SIG-M5 treated with dmso at 0.1 percent for 504 hours (cell line): ENCODE measurements at regions not wholly inside any gene's neighbourhood (a gene's known extent, or its start where the extent isn't known, plus 50 kb on each side); places are given as distances from the start of the nearest gene placed in this dataset.
A peak's percentile ranks its signal among the peaks of the same experiment; 100 is the strongest.
"Not testable (repeated sequence)": the region's sequence is repeated elsewhere in the genome, so short reads cannot be mapped to it uniquely, and the experiment has no call there.

Source experiments
- DNase-seq: peaks from one replicate; lab custom pipeline; 2025; ENCODE audit not compliant: unreplicated experiment; lab: John Stamatoyannopoulos, UW

GRCh38 chr2:48043131-48043700 lies 136.9 kb upstream of the FBXO11 start:
- no peak for DNase-seq

DNA sequence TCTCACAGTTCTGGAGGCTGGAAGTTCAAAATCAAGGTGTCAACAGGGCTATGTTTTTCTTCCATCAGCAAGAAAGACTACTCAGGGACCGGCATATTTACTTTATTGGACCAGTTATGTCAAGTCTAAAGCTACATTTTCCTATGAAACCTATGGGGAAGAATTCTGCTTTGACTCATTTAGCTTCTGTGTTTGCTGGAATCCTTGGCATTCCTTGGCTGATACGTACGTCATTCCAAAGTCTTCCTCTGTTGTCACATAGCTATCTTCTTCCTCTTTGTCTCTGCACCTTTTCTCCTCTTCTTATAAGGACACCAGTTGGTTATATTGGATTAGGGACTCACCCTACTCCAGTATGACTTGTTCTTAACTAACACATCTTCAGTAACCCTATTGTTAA lies 137.4 kb upstream of the FBXO11 start:
- DNase-seq: no peak

- peak; percentile 37 for DNase-seq
These were observed 139.3 kb upstream of the FBXO11 start for GRCh38 chr2:48045613-48046012.

- DNase-seq: no peak
These were observed 142.3 kb upstream of the FBXO11 start for GRCh38 chr2:48048476-48049171.

DNA sequence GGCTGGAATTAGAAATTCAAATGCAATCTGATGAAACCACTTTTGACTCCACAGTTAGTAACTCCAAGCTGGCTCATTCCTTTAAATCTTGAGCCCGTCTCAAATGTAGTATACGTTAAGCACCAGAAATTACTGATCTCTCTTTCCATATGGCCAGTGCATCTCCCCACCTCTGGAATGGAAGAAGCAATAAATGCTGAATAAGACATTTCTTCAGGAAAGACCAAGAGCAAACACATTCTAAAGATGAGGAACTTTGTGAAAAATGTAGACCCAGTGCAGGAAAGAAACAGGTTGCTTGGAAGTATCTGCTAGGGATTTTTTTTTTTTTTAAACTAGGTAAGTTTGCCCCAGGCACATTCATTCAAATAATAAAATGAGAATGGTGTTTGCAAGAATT lies 143.1 kb upstream of the FBXO11 start:
- DNase-seq: no peak

DNA sequence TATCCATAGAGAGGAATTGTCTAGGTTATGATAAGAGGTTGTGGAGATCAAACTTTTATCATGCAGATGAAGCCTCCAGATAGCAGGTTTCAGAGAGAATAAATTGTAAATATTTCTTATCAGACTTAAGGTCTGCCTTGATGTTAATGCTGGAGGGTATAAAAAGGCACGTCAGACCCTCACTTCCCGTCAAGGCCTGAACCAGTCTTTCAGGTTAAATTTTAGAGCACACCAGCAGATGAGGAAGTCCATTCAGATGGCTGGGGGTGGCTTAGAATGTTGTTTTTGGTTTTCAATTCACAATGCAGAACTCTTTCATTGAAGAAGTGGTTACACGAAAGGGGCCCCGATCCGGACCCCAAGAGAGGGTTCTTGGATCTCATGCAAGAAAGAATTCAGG lies 144.4 kb upstream of the FBXO11 start:
- no peak for DNase-seq

- DNase-seq: no peak
These were observed 153.7 kb upstream of the FBXO11 start for GRCh38 chr2:48059975-48060374.

DNA sequence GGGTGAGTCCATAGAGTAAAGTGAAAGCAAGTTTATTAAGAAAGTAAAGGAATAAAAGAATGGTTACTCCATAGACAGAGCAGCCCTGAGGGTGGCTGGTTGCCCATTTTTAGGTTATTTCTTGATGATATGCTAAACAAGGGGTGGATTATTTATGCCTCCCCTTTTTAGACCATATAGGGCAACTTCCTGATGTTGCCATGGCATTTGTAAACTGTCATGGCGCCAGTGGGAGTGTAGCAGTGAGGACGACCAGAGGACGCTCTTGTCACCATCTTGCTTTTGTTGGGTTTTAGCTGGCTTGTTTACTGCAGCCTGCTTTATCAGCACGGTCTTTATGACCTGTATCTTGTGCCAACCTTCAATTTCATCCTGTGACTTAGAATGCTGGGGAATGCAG lies 155.4 kb upstream of the FBXO11 start:
- not testable (repeated sequence) for DNase-seq

DNA sequence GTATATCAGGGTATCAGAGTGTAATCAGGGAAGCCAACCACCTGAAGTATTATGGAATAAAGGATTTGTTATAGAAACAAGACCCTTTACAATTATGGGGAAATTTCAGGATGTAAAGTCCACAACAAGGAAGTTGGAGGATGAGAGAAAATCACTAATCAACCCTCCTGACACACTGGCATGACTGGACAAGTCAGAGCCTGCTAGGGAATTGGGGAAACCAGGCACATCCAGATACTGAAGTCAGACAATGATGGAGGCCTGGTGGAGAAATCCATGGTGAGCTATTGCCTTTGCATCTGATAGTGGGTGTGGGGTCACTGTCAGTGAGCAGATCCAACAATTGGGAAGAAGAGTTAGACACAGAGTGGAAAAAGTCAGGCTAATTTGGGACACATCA lies 158.8 kb upstream of the FBXO11 start:
- DNase-seq: no peak

DNA sequence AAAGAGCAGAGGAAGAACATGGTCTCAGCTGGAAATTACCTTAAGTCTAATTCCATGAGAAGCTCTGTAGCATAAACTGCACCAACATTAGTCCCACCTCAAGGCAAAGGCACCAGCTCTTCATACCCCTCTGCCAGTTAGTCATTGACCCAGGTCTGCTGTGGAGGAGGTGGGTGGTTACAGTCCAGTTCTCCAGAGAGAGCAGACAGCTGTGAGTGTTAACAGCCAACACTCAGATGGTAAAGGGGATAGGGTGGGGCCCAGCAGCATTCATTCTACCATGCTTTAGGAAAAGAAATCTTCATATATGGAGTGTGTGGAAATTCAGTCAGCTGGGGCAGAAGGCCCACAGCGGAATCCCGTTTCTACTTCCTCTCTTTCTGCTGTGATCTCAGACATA lies 159.7 kb upstream of the FBXO11 start:
- DNase-seq: peak; percentile 20

DNA sequence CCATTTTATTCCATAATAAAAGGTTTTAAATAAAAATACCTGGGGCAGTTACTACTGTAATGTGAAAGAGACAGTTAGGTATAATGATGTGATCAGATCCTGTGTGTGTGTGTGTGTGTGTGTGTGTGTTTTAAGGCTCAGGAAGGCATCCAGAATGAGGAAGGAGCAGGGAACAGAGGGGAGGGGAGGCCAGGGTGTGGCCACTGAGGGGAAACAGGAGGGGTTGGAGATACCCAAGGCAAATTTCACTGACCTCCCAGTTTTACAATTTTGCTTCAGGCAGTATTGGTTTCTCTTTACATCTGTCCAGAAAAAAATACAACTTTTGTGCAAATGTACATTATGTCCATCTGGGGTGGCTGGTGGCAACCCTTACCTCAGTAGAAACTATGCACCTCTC lies 163.5 kb upstream of the FBXO11 start:
- peak; percentile 15 for DNase-seq

DNA sequence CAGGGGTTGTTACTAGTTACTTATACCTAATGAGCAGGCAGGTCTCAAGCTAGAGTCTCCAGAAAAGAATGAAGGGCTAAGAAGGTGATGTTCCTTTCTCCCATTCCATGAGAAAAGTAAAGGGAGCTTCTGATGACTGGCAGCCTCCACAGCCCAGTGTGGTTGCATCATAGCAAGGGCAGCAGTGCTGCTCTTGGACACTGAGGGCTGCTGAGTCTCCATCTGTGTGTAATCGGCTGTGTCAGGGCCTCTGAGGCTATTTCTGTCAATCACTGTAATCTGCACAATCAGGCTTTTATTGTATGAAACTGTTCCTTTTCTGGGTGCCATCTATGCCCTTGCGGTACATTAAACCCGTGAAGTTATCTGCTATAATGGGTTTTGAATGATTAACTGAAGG lies 164.1 kb upstream of the FBXO11 start:
- no peak for DNase-seq

DNA sequence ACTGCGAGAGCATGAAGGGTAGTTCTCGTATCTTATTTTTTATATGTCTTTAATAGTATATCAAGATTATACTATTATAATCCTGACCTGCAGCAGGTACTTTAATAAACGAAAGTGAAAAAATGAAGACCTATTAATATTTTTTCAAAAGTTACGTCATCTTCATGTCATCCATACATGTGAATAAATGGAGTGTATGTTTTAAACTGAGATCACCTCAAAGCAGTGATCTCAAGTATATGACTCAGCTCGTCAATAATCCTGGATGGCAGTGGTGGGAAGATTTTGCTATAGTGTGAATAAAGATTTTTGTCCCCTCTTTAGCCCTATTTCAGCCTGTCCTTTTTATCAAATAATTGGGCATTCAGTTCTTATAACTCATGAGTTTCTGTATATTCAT lies 166.3 kb upstream of the FBXO11 start:
- no peak for DNase-seq

DNA sequence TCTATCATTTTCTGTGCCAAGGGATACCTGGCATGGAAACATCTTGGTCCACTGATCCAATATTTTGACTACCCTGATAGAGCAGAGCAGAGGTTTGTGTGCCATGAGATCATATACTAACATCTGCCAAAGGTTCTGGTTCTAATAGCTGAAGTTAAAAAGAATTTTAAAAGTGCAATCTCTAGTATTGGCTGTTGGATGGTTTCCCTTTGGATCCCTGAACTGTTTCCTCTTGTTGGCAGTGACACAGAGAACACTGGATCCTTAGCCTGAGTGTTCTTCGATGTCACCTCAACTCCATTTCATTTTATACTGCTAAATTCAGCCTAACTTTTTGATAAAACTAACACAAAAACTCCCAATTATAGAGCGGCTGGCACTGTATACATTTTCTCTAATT lies 169.3 kb upstream of the FBXO11 start:
- DNase-seq: no peak

GRCh38 chr2:48080534-48081316 lies 174.4 kb upstream of the FBXO11 start:
- peak; percentile 92 for DNase-seq

GRCh38 chr2:48081317-48081628 lies 175.0 kb upstream of the FBXO11 start:
- no peak for DNase-seq

- DNase-seq: no peak
These were observed 179.6 kb upstream of the FBXO11 start for GRCh38 chr2:48085888-48086287.

DNA sequence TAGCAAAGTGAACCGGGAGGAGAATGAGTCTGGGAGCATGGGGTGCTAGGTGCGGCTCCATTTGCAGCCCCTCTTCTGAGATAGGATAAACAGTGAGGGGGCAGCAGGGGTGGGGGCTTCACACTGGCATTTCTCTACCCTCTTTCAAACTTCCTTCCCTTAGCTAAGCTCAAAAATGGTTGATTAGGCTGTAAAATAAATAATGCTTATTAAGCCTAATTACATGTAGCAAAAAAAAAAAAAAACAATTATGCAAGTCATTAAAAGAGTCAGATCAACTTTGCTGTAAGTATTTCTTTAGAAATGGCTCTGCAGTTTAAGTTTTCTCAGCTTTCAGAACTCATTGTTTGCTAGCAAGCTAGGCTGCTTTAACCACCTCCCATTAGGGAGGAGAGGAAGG lies 182.7 kb upstream of the FBXO11 start:
- DNase-seq: no peak

- no peak for DNase-seq
These were observed 183.3 kb upstream of the FBXO11 start for GRCh38 chr2:48089644-48090043.

DNA sequence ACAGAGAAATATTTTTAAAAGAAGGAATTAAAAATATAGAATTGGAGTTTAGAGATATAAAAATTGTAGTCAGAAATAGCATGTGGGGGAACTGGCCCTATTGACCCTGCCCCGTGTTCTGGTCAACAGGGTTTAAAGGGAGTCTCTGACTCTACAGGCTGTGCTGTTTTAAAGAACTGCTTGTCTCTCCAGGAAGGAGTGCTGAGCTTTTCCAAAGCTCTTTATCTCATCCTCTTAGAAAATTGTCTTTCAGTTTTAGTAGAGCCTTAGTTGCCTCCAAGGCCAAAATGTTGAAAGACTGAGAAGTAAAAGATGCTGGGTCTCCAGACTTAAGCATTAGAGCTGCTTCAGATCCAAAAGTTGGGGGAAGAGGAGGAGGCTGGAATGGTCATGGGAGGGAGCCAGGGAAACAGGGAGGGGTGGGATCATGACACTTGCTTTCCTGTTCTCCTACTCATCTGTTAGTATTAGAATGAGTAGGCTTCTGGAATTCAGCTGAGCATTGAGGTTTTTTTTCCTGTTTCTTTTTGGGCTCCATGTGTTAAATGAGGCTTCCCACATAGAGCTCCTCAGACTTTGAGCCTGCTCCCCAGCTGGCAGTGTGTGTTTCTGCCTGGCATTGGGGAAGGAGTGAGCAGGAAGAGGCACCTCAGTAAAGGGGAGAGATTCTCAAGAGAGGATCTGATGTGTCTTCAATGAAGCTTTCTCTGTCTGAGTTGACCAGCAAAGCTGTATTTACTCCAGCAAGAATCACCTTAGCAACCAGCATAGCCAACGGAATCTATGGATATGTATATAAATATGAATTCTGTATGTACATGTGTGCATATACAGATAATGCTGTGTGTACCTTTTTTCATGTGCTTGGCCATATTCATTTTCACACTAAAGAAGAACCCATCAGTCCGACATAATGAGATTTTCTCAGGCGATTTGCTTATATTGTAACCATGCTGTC lies 186.8 kb upstream of the FBXO11 start:
- DNase-seq: no peak

DNA sequence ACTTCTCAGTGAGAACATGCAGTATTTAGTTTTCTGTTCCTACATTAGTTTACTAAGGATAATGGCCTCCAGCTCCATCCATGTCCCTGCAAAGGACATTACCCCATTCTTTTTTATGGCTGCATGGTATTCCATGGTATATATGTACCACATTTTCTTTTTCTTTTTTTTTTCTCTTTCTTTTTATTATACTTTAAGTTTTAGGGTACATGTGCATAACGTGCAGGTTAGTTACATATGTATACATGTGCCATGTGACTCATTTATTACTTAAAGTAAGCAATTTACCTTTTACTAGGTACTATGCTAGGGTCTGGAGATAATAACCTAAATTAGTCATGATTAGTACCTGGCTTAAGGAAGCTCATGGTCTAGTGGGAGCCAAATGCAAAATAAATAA lies 190.5 kb upstream of the FBXO11 start:
- DNase-seq: not testable (repeated sequence)
